HG03521 (cell line): ENCODE measurements at regions not wholly inside any gene's neighbourhood (a gene's known extent, or its start where the extent isn't known, plus 50 kb on each side); places are given as distances from the start of the nearest gene placed in this dataset.
"Not testable (repeated sequence)": the region's sequence is repeated elsewhere in the genome, so short reads cannot be mapped to it uniquely, and the experiment has no call there.

ENCODE experiments used
- ATAC-seq: cut with Tn5 transposase; IDR thresholded peaks from one replicate; pipeline ENCODE4 v1.9.1; 2021; ENCODE audit warnings: mild to moderate bottlenecking, moderate library complexity; ENCODE audit not compliant: unreplicated experiment

DNA sequence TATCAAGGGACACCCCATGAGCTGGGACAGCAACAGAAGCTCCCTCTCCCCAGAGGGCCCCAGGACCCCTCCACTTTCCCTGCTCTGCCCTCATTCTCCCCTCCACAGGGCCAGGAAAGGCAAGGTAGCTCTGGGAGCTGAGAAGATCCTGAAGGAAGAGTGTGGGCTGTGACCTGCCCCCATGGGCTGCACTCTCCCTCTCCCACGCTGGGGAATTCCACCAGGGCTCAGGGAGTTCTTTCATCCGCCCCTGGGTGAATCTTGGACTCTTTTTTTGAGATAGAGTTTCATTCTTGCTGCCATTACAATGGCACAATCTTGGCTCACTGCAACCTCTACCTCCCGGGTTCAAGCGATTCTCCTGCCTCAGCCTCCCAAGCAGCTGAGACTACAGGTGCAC is 73.8 kb downstream of the C9orf50 start:
- no peak for ATAC-seq

- ATAC-seq = not testable (repeated sequence)
Observed at GRCh38 chr9:129545876-129546275, 75.0 kb downstream of the C9orf50 start.

DNA sequence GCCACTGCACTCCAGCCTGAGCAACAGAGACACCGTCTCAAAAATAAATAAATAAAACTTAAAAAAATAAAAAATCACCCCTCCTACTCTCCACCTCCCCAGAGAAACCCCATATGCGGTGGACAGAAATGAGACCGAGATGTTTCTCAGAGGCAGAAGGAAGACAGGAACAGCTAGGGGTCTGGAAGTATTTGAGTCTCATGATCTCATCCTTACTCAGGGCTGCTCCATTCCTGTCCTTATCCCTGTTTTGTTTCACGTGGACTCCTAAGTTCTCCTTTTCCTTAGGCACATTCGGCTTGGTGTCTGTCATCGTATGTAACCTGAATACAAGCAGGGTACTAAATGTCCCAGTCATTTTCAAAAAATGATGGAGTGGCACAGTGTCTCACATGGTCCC is 76.1 kb downstream of the C9orf50 start:
- no peak for ATAC-seq

GRCh38 chr9:129542741-129543140 is 78.2 kb downstream of the C9orf50 start:
- ATAC-seq = no peak

GRCh38 chr9:129541270-129541669 is 79.6 kb downstream of the C9orf50 start:
- no peak for ATAC-seq

GRCh38 chr9:129539446-129539845 is 81.5 kb downstream of the C9orf50 start:
- no peak for ATAC-seq

GRCh38 chr9:129531860-129532402 is 89.0 kb downstream of the C9orf50 start:
- ATAC-seq = not testable (repeated sequence)

DNA sequence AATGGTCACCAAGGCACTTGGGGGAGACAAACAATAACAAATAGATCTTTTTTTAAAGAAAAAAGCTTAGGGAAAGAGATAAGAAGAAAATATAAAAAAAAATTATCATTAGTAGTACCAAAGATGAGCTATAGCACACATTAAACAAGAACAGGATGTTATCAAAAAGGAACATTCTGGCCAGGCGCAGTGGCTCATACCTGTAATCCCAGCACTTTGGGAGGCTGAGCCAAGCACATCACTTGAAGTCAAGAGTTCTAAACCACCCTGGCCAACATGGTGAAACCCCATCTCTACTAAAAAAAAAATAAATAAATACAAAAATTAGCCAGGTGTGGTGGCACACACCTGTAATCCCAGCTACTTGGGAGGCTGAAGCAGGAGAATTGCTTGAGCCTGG is 92.9 kb downstream of the C9orf50 start:
- not testable (repeated sequence) for ATAC-seq

- no peak for ATAC-seq
Observed at GRCh38 chr9:129525656-129526196, 95.2 kb downstream of the C9orf50 start.

DNA sequence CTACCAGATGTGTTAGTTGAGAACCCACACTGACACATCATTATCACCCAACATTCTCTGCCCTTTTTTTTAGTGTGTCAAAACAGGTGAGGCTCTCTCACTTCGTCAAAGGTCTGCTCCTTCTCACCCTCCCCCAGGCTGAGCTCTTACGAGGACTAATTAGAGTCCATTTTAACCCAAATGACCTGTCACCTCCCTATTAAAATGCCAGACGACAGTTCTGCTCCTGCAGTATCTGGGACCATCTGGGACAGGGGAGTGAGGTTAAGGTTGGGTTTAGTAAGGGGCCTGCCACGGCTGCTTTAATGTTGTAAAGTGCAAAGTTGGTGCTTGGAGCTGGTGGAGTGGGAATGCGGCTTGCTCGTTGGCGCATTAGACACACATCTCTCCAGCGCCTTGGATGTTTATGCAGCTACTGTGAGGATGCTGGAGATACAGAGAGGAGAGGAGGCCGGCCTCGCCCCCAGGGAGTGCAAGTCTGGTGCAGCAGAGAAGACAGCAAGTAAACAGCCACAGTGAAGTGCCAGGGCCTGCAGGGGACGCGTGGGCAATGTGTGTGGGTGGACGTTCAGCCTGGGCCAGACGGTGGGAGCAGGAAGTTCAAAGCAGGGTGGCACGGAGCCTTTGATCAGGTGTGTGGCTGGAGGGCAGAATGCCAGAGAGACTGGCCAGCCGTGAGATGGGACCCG is 96.2 kb downstream of the C9orf50 start:
- ATAC-seq = no peak

DNA sequence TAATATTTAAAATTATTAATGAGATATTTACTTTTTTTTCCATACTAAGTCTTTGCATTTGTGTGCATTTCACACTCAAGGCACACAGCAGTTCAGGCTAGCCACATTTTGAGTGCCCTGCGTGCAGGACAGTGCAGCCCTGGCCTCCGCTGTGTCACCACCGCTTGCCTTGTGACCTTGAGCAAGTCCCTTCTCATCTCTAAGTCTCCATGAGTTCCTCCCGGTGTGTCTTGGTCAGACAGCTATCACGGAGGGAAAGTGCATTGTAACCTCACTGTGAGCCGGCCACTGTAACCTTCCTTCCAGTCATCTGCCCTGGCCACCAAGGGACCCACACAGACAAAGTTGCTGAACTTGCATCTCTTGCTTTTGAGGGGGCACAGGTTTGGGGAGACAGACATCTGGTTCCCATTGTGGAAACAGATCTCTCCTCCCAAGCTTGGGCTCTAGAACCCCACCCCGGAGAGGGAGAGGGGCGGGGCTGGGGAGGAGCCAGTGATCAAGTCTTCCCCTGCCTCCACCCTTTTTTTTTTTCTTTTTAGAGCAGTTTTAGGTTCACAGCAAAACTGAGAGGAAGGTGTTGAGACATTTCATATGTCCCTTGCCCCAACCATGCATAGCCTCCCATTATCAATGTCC is 96.8 kb downstream of the C9orf50 start:
- ATAC-seq = no peak

DNA sequence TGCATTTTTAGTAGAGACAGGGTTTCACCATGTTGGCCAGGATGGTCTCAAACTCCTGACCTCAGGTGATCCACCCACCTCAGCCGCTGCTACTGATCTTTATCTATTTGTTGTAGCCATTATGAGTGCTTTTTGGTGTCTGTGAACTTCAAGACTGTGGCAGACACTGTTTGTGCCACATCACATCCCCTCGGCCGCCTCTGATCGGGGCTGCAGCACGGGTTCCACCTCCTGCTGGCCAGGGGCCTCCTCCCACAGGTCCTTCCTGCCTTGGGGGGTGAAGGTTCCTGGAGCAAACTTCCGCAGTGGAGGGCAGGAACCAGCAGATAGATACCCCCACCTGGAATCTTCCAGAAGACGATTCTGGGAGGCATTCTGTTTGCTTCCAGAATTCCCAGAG is 98.5 kb downstream of the C9orf50 start:
- ATAC-seq = no peak

DNA sequence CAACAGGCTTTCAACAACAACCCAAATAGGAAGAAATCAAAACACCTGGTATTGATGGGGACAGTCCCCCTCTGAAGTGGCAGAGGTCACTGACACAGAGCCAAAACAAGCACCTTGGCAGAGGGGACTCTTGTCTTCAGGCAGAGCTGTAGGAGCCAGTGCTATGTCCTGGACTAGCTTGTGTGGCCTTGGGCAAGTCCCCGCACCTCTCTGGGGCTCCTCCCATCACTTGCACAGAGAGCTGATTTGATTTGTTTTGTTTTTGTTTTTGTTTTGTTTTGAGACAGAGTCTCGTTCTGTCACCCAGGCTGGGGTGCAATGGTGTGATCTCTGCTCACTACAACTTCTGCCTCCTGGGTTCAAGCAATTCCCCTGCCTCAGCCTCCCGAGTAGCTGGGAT is 100.8 kb downstream of the C9orf50 start:
- no peak for ATAC-seq

DNA sequence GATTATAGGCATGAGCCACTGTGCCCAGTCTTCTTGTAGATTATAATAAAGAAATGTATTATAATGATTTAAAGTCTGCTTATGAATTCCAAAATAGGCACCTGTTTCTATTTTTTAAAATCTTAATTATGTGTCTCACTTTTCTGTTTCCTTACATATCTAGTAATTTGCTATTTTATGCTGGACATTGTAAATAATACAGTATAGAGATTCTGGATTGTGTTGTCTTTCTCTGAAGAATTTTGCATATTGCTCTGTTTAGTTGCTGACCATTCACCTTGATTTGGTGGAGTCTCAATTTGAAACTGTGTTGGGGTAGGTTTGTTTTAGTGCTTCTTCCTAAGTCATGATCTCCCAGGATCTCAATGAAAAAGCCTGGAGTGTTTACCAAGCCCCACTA is 102.8 kb downstream of the C9orf50 start:
- ATAC-seq = no peak

GRCh38 chr9:129517006-129517405 is 103.9 kb downstream of the C9orf50 start:
- ATAC-seq = no peak

DNA sequence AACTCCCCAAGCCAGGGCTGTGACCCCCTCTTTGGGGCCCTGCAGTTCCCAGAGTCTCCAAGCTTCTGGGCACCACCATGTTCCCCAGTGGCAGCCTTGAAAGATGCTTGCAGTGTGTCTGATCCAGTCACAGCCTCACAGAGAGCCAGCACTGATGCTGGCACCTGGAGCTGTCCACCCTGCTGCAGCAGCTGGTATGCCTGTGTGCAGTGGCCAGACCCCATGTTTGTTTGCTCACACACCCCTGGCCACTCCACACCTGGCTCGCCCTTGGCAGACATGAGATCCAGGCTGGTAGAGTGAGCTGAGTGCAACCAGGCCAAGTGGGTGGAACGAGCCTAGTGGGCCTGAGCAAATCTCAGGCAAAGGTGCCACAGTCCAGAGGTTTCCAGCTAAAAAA is 106.0 kb downstream of the C9orf50 start:
- ATAC-seq = no peak

DNA sequence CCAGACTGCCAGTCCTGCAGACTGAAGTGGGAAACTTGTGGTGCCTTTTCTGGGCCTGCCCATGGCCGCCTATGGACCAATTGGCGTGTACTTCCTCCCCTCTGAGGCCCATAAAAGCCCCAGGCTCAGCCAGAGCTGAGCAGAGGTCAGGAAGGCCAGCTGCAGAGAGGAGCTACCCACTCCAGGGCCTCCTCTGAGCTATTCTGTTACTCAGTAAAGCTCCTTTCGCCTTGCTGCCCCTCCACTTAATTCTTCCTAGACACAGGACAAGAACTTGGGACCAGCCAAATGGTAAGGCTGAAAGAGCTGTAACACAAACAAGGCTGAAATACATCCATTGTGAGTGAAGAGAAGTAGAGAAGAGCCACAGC is 106.4 kb downstream of the C9orf50 start:
- no peak for ATAC-seq

DNA sequence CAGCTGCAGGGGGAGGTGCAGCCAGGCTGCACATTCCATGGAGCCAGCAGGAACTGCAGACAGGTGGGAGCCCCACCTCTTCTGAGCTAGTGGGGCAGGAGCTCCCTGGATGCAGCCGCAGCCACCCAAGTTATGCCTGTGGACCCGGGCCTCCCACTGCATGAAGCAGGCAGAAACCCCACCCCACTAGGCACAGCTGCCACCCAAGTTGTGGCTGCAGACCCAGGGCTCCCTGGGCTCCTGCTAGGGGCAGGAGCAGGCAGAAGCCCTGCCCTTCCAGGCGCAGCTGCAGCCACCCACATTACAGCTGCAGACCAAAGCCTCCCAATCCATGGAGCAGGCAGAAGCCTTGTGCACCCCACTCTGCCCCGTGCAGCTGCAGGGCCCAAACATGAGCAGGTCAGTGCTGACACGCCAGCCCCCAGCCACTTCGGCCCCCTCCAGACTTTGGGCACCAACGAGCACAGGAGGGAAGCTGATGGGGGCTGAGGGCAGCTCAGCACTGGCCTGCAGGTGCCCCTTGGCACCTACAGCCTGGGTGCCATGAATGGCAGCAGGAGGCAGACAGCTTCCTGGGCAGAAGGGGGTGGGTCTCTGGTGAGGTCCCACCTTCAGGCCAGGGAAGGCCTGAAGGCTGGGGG is 106.9 kb downstream of the C9orf50 start:
- ATAC-seq = no peak

GRCh38 chr9:129513282-129513681 is 107.6 kb downstream of the C9orf50 start:
- no peak for ATAC-seq

DNA sequence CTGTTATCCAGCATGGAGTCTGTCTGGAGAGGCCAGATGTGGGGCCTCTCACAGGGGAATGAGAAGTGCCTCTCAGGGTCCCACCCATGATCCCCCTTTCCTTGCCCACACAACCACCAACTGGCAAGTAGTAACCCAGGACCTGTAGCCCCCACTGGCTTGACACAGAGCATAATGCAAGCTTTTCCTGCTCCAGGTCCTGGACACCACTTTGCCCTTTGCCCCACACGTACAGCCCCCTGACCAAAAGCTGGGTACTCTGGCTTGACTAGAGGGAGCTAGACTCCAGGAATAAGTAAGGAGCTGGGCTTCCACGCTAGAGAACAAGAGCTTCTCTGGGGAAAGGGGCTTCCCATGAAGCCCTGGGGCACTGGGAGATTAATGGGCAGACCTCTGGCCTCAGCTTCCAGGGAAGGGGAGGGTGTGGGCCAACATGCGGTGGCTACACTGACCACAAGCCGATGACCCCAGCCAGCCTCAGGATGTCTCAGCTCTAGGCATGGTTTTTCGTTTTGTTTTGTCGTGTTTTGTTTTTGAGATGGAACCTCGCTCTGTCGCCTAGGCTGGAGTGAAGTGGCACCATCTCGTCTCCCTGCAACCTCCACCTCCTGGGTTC is 109.5 kb downstream of the C9orf50 start:
- no peak for ATAC-seq

- ATAC-seq = no peak
Observed at GRCh38 chr9:129509533-129509928, 111.4 kb downstream of the C9orf50 start.
